Occipital lobe (tissue), 1 donor: ENCODE measurements at regions not wholly inside any gene's neighbourhood (a gene's known extent, or its start where the extent isn't known, plus 50 kb on each side); places are given as distances from the start of the nearest gene placed in this dataset.

Source experiments
- DNase-seq: peaks from one replicate; lab custom pipeline; 2025; lab: John Stamatoyannopoulos, UW

DNA sequence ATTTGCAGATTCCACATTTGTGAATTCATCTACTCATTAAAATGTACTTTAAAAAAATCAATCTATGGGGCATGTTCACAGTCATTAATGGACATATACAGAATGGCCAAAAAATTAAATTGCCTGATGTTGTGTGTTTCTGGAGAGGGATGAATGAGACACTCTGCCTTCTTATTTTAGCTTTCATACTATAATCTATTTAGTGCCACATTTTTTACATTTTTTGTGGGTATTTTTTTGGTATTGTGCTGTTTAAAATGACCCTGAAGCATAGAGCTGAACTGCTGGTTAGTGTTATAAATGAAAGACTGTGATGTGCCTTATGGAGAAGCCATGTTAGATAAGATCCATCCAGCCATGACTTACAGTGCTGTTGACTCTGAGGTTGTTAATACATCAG is 961.8 kb upstream of the LRRN3 start:
- DNase-seq: no peak

DNA sequence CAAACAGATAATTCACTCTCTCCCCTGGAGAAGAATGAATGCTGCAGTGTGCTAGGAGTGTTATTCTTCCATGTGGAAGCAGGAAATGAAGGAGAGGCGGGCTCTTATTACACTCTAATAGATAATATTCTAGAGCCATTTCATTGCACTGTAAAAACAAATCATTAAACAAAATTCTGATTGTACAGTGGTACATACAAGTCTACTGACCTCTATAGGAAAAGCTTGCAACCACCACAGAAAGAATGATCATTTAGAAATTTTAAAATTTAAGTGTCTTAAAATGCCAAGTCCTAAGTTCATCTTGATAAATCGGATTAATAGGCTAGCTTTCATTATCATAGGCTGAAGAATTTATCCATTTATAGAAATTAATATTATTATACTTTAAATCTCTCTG is 960.3 kb upstream of the LRRN3 start:
- no peak for DNase-seq

GRCh38 chr7:110131344-110131743 is 959.6 kb upstream of the LRRN3 start:
- no peak for DNase-seq

GRCh38 chr7:110139056-110139455 is 951.9 kb upstream of the LRRN3 start:
- no peak for DNase-seq

DNA sequence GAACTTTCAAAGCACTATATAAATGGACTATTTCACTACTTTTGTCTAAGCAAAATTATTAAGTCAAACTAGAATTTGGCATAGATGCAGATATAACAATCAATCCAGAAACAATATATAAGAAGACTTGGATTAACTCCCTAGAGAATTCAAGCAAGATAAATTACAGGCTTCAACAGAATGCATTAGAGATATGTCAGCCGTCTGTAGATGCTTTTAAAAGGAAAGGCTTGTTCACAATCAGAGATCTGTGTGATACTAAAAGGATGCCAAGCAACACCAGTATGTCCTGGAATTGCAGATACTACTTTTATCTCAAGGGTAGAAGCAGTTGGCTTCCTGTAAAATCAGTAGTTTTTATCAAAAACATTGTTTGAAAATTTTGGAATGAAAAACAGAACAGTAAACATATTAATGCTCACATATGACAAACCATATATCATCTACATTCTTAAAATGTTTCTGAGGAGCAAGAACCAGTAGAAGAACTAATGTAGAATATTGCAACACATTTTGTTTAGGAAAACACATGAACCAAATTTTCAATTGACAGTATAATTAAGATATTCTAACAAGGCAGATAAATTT is 947.9 kb upstream of the LRRN3 start:
- DNase-seq: no peak

- DNase-seq: no peak
These were observed 946.3 kb upstream of the LRRN3 start for GRCh38 chr7:110144599-110144998.

DNA sequence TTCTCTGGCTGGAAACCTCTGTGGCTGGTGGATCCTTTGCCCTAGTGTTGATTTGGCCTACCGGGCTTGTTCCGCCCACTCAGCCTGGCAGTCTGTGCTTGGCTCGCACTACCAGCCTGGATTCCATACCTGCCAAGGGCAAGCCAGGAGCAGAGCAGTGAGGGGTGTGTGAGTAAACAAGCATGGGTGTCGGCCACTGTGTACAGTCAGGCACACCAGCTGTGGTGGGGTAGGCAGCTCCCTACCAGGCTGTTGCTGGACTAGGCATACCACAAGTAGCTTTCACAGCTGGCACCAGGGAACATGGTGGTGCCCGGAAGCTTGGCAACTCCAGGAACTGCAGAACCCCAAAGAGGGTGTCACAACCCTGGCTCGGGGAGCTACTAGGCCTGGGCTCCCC is 942.9 kb upstream of the LRRN3 start:
- no peak for DNase-seq

DNA sequence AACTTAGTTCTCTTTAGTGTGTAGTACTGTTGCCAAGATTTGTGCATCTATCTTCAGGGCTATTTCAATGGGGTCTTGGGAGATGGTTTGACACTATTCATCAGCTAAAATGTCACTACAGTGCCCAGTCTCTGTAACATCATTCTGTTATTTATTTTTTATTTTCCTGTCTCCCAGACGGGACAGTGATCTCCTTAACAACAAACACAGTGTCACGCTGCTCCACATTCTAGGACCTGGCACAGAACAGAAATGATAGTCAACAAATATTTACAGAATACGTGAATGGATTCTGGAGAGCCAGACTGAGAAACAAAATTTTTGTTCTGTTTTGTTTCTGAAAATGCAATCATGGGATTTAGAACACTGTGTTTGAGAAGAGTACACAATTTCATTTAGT is 937.7 kb upstream of the LRRN3 start:
- DNase-seq: no peak

- DNase-seq: no peak
These were observed 934.4 kb upstream of the LRRN3 start for GRCh38 chr7:110156511-110156910.

- no peak for DNase-seq
These were observed 933.1 kb upstream of the LRRN3 start for GRCh38 chr7:110157631-110158362.

DNA sequence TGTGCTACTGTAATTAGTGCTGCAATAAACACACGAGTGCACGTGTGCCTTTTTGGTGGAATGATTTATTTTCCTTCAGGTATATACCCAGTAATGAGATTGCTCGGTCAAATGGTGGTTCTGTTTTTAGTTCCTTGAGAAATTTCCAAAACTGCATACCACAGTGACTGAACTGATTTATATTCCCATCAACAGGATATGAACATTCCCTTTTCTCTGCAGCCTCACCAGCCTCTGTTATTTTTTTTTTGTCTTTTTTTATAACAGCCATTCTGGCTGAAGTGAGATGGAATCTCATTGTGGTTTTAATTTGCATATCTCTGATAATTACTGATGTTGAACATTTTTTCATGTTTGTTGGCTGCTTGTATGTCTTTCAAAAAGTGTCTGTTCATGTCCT is 922.9 kb upstream of the LRRN3 start:
- DNase-seq: no peak

DNA sequence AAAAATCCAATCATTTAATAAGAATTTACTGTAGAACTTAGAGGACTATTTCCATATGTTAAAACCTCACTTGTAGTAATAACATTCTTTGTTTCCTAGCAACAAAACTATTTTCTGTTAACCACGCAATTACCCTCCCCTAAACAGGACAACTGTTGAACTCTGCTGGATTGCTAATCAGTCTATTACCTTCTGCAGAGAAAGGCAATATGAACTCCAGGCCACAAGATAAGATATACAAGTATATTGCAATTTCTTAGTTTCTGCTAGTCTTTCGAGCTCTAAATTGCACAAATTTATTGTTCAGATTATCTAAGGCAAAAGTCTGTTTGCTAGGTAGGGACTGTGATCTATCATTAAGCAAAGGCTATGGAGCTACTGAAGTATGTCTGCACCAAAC is 920.1 kb upstream of the LRRN3 start:
- DNase-seq: no peak

DNA sequence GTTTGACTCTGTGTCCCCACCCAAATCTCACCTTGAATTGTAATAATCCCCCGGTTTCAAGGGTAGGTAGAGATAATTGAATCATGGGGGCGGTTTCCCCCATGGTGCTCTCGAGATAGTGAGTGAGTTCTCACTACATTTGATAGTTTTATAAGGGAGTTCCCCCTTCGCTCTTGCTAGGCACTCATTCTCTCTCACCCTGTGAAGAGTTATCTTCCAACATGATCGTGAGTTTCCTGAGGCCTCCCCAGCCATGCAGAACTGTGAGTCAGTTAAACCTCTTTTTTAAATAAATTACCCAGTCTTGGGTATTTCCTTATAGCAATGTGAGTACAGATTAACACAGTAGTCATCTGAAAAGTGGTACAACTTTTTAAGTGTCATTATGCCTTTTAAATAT is 913.5 kb upstream of the LRRN3 start:
- no peak for DNase-seq

DNA sequence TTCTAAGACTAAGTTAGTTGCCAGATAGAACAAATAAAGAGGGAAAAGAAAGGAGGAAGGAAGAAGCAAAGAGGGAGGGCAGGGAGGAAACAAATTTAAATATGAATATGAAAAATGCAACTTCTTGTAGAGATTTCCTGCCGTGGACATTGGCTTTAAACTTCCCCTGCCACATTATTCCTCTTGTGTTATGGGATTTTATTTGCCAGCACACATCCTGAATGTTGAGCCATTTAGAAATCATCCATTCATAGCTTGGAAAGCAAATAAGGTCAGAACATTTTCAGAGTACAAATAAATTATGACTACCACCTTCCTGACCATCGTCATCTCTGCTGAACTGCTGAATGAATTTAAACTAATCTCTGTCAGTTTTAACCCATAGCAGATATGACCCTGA is 911.9 kb upstream of the LRRN3 start:
- DNase-seq: no peak

DNA sequence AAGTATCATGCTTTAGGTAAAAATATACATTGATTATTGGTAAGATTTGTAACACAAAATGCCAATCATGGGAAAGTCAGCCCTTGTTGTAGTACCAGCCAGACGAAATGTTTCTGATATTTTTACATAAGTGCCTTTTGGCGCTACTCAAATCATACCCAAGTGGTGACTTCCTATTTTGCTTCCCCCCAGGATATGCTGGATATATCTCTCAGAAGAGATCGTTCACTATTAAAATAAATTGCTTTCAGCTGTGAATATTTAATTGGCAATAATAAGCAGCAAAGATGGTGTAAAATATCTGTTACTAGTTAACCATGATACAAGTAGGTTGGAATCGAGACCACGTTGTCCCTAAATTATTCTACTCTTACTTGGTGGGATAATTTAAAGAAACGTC is 909.2 kb upstream of the LRRN3 start:
- no peak for DNase-seq

DNA sequence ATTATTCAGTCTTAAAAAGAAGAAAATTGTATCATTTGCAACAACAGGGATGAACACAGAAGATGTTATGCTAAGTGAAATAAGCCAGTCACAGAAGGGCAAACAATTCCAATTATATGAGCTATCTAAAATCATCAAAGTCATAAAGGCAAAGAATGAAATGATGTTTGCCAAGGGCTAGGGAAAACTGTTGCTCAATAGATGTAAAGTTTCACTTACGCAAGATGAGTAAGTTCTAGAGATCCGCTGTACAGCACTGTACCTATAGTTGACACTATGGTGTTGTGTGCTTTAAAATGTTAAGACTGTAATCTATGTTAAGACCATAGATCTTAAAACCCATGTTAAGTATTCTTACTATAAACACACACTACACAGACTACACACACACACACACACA is 904.6 kb upstream of the LRRN3 start:
- no peak for DNase-seq

DNA sequence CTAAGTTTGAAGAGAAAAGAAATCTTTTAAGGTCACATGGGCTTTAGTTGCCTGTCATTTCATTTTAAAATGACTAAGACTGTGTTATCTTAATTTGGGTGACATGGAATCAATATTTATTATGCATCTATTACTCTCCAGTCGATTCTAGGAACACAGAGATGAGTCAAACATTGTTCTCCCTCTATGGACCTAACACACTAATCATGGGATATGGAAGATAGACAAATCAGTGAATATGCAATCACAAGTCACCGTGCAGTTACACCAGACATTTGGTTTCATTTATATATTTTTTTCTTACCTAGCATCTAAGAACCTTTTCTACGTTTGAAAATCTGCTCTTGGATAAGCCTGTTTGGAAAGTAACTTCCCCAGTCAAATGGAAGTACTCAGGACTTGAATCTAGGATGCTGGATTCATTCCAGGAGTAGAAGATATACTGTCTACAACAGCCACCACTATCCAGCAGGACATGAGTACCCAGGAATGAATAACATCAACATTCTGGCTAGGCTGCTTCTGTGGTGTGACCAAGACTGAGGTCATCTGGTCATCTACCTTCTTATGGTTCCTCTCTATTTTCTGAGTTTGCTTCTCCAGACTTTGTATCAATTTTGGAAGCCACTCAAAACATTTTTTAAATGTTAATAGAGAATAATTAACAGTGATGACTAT is 902.9 kb upstream of the LRRN3 start:
- no peak for DNase-seq

- no peak for DNase-seq
These were observed 886.4 kb upstream of the LRRN3 start for GRCh38 chr7:110204527-110204926.

- no peak for DNase-seq
These were observed 885.0 kb upstream of the LRRN3 start for GRCh38 chr7:110205899-110206298.

- no peak for DNase-seq
These were observed 881.0 kb upstream of the LRRN3 start for GRCh38 chr7:110209884-110210283.

DNA sequence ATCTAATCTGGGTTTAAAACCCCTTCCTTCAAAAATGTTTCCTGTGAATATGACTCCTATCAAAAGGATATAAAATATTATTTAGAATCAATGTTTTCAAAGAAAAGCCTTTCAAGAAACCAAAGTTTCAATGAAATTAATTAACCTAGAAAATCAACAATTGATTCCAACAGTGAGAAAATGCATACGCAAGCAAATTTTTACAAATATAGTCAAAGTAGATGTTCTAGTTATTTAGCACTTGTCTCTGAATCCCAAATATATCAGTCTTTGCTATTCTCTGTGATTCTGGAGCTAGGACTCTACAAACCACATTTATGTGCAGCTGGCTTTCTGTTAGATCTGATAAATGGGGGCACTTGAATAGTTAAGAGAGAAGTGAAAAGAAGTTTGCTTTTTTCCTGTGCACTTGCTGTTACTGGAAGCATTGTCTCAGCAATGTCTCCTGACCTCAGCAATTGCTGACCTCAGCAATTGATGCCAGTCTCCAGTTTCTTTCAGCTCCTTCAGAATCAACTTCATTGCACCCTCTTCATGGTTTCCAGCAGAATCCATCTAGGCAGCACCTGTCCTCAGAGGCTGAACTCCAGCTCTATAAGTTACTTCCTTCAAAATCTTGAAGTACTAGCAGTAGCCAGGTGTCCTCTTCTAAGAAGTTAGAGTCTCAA is 879.9 kb upstream of the LRRN3 start:
- DNase-seq: no peak

DNA sequence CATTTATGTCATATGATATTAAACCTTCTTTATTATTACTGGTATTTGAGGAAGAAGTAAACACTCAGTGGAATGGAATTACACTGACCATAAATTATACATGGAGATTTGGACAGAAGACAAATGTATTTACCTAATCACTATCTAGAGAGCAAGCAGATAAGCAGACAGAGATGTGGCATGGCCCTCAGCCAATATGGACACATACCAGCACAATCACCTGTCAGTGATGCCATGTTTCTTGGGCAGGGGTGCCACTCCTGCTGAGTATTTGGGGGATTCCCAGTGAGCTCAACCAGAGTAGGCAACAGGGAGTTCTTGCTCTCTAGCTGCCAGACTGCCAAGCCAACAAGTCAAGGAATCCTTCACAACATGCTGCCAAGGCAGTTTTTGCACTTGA is 866.3 kb upstream of the LRRN3 start:
- no peak for DNase-seq

DNA sequence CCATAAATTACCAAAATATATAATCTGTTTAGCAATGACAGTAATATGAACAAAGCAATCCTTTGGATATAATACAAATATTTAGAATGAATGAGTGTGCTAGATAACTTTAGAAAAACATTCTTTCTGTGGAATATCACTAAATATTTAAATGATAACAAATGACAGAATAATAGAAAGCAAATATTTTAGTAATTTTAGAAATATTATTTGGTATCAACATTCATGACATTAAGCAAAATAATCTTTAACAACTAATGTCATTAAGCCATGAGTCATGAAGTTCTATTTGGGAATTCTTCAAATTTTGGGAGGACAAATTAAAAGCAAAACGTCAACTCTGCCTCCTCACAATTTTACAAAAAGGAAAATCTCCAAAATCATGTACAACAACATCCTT is 844.8 kb upstream of the LRRN3 start:
- DNase-seq: no peak
